HCT116 (cell line): ENCODE measurements at regions not wholly inside any gene's neighbourhood (a gene's known extent, or its start where the extent isn't known, plus 50 kb on each side); places are given as distances from the start of the nearest gene placed in this dataset.

Source experiments
- EZH2phosphoT487 ChIP-seq: fragments of 200-600 bp; IDR thresholded peaks from 2 replicates; pipeline ENCODE4 v1.6.1; 2018; ENCODE audit warnings: antibody characterized with exemption, borderline replicate concordance
- POLR2A ChIP-seq: IDR thresholded peaks from 2 replicates; pipeline ENCODE4 v1.7.0; 2011; ENCODE audit warnings: borderline replicate concordance; ENCODE audit not compliant: insufficient read depth, insufficient read length; ENCODE audit errors: extremely low read depth
- POLR2AphosphoS5 ChIP-seq: IDR thresholded peaks from 2 replicates; pipeline ENCODE4 v1.6.1; 2011; ENCODE audit warnings: mild to moderate bottlenecking, low read depth, low read length, moderate library complexity
- TF ChIP-seq, protein P1 (sequence below), 3 experiments: fragments of 200-600 bp in 1 of 3; sonication (generic) in 1 of 3; IDR thresholded peaks in 2 of 3; conservative IDR thresholded peaks in 1 of 3; 2 replicates each; pipeline ENCODE4 v1.5.1; 2012 to 2017; ENCODE audit warnings: low read depth in 2 of 3, low read length in 2 of 3, antibody characterized with exemption in 1 of 3, borderline replicate concordance in 1 of 3, control low read depth in 1 of 3, mild to moderate bottlenecking in 1 of 3, mixed read lengths in 1 of 3, mixed run types in 1 of 3, moderate library complexity in 1 of 3; ENCODE audit not compliant: insufficient read depth in 1 of 3

DNA sequence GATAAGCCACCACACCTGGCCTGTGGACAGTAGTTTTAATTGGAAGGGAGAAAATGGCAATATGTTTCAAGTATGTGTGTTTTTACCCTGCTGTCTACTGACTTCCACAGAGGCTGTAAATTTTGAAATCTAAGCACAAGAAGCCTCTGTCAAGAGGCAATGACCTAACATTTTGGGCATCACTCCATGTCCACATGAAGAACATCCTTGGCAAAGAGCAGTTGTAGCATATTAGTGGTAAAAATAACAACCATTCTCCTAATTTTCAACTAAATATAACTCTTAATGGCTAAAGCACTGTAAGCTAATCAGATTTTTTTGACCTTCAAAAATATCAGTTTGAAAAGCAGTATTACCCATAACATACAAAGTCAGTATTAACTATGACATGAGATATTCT is 100.3 kb upstream of the APC start:
- TF ChIP-seq POLR2AphosphoS5 (no peak), POLR2A (no peak), EZH2phosphoT487 (no peak)
- TF ChIP-seq, protein P1, sequence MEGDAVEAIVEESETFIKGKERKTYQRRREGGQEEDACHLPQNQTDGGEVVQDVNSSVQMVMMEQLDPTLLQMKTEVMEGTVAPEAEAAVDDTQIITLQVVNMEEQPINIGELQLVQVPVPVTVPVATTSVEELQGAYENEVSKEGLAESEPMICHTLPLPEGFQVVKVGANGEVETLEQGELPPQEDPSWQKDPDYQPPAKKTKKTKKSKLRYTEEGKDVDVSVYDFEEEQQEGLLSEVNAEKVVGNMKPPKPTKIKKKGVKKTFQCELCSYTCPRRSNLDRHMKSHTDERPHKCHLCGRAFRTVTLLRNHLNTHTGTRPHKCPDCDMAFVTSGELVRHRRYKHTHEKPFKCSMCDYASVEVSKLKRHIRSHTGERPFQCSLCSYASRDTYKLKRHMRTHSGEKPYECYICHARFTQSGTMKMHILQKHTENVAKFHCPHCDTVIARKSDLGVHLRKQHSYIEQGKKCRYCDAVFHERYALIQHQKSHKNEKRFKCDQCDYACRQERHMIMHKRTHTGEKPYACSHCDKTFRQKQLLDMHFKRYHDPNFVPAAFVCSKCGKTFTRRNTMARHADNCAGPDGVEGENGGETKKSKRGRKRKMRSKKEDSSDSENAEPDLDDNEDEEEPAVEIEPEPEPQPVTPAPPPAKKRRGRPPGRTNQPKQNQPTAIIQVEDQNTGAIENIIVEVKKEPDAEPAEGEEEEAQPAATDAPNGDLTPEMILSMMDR (IDR thresholded peaks at IDR 0.05 in 2 of 3, conservative IDR thresholded peaks at IDR 0.05 in 1 of 3; ENCODE audit: borderline replicate concordance in 1 of 3, insufficient read depth in 1 of 3, low read depth in 2 of 3, low read length in 2 of 3) = no peak
